Esophagus muscularis mucosa (tissue), 3 donors: ENCODE measurements at regions not wholly inside any gene's neighbourhood (a gene's known extent, or its start where the extent isn't known, plus 50 kb on each side); places are given as distances from the start of the nearest gene placed in this dataset.

Source experiments
- EP300 ChIP-seq: sonication (generic); formaldehyde crosslinking; IDR thresholded peaks from one replicate; pipeline ENCODE4 v1.6.1; 2017; ENCODE audit warnings: antibody characterized with exemption
- TF ChIP-seq, protein P1 (sequence below), 3 experiments: fragments of 200-600 bp in 2 of 3; fragments of 450-650 bp in 1 of 3; sonication (generic) in 2 of 3; IDR thresholded peaks; one replicate each; pipeline ENCODE4 v1.5.1; 2017 to 2019; ENCODE audit warnings: antibody characterized with exemption in 3 of 3, mild to moderate bottlenecking in 2 of 3, moderate library complexity in 1 of 3

DNA sequence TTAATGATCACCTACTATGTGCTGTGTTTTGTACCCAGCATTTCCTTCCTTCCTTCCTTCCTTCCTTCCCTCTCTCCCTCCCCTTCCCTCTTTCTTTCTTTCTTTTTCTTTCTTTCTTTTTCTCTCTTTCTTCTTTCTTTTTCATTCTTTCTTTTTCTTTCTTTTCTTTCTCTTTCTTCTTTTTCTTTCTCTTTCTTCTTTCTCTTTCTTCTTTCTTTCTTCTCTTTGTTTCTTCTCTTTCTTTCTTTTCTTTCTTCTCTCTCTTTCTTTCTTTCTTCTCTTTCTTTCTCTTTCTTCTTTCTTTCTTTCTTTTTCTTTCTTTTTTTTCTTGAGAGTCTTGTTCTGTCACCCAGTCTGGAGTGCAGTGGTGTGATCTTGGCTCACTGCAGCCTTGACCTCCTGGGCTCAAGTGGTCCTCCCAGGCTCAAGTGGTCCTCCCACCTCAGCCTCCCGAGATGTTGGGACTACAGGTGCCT lies 165.7 kb upstream of the MVB12B start:
- no peak for TF ChIP-seq EP300
- TF ChIP-seq, protein P1, sequence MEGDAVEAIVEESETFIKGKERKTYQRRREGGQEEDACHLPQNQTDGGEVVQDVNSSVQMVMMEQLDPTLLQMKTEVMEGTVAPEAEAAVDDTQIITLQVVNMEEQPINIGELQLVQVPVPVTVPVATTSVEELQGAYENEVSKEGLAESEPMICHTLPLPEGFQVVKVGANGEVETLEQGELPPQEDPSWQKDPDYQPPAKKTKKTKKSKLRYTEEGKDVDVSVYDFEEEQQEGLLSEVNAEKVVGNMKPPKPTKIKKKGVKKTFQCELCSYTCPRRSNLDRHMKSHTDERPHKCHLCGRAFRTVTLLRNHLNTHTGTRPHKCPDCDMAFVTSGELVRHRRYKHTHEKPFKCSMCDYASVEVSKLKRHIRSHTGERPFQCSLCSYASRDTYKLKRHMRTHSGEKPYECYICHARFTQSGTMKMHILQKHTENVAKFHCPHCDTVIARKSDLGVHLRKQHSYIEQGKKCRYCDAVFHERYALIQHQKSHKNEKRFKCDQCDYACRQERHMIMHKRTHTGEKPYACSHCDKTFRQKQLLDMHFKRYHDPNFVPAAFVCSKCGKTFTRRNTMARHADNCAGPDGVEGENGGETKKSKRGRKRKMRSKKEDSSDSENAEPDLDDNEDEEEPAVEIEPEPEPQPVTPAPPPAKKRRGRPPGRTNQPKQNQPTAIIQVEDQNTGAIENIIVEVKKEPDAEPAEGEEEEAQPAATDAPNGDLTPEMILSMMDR (IDR thresholded peaks at IDR 0.05), result no peak
